GM18870 (cell line): ENCODE measurements at regions not wholly inside any gene's neighbourhood (a gene's known extent, or its start where the extent isn't known, plus 50 kb on each side); places are given as distances from the start of the nearest gene placed in this dataset.

ENCODE experiments used
- ATAC-seq: cut with Tn5 transposase; IDR thresholded peaks from one replicate; pipeline ENCODE4 v1.9.1; 2021; ENCODE audit warnings: moderate library complexity; ENCODE audit not compliant: unreplicated experiment

- no peak for ATAC-seq
Measured at GRCh38 chr2:20559277-20559676, 91.6 kb downstream of the HS1BP3 start.

- no peak for ATAC-seq
Measured at GRCh38 chr2:20560011-20560410, 90.9 kb downstream of the HS1BP3 start.

GRCh38 chr2:20560891-20561636 lies 89.8 kb downstream of the HS1BP3 start:
- no peak for ATAC-seq

- no peak for ATAC-seq
Measured at GRCh38 chr2:20561637-20562454, 89.1 kb downstream of the HS1BP3 start.

- no peak for ATAC-seq
Measured at GRCh38 chr2:20562540-20563225, 88.2 kb downstream of the HS1BP3 start.

- no peak for ATAC-seq
Measured at GRCh38 chr2:20563251-20563650, 87.6 kb downstream of the HS1BP3 start.

- ATAC-seq, result no peak
Measured at GRCh38 chr2:20563833-20564232, 87.1 kb downstream of the HS1BP3 start.

GRCh38 chr2:20565101-20565622 lies 85.7 kb downstream of the HS1BP3 start:
- no peak for ATAC-seq

GRCh38 chr2:20565623-20566236 lies 85.2 kb downstream of the HS1BP3 start:
- no peak for ATAC-seq

- ATAC-seq, result no peak
Measured at GRCh38 chr2:20566331-20566730, 84.6 kb downstream of the HS1BP3 start.

GRCh38 chr2:20567159-20567925 lies 83.6 kb downstream of the HS1BP3 start:
- no peak for ATAC-seq
